HepG2 (cell line): ENCODE measurements at regions not wholly inside any gene's neighbourhood (a gene's known extent, or its start where the extent isn't known, plus 50 kb on each side); places are given as distances from the start of the nearest gene placed in this dataset.

Experiments
- ATAC-seq: fragments of 200-7000 bp; cut with Tn5 transposase; 3 replicates; pipeline ENCODE4 v1.9.1; 2020; ENCODE audit warnings: mild to moderate bottlenecking, moderate library complexity
- BruUV-seq: library from RNA; stranded (reverse); fragments of 400-500 nt; replicated peaks from 2 replicates; lab custom pipeline; 2021; lab: Mats Ljungman, UMichigan
- CTCF ChIA-PET: fragments of 300-600 bp; formaldehyde crosslinking; extraction: SDS; loops from one replicate; lab custom pipeline; 2021; ENCODE audit warnings: low total read pairs, inconsistent platforms, low intra/inter-chr PET ratio; lab: Yijun Ruan, JAX
- POLR2A ChIA-PET: fragments of 350-600 bp; sonication (Branson Sonifier 250); formaldehyde crosslinking; loops from one replicate; lab custom pipeline; 2020; ENCODE audit warnings: antibody characterized with exemption, inconsistent platforms; lab: Yijun Ruan, JAX
- DNase-seq: peaks from one replicate; pipeline ENCODE4 v3.0.0-alpha.2; 2015; ENCODE audit warnings: low spot score
- FAIRE-seq: peaks from 3 replicates; lab custom pipeline; 2011; peaks lifted over from hg19 to GRCh38; lab: Jason Lieb, UNC
- H2AFZ ChIP-seq: one replicate; pipeline ENCODE4 v1.6.1; 2011; ENCODE audit warnings: low read length, inconsistent platforms
- H3K27ac ChIP-seq: fragments of 300-600 bp; 3 replicates; pipeline ENCODE4 v1.8.0; 2011; ENCODE audit warnings: mixed run types, mild to moderate bottlenecking, mixed read lengths, low read length, inconsistent platforms; ENCODE audit not compliant: insufficient read depth; ENCODE audit errors: extremely low read length
- H3K27me3 ChIP-seq, 2 experiments: fragments of 200-600 bp in 1 of 2; 2 replicates in 1 of 2; 3 replicates in 1 of 2; pipeline versions ENCODE4 v1.6.0 to v1.8.0; 2011; ENCODE audit warnings: low read length in 2 of 2, mild to moderate bottlenecking in 2 of 2, moderate library complexity in 2 of 2, inconsistent platforms in 1 of 2; ENCODE audit not compliant: insufficient read depth in 2 of 2, control insufficient read depth in 1 of 2
- H3K36me3 ChIP-seq, 2 experiments: fragments of 200-600 bp in 1 of 2; replicated peaks in 1 of 2; 2 replicates in 1 of 2; 3 replicates in 1 of 2; pipeline versions ENCODE4 v1.5.1 to v1.8.0; 2011; ENCODE audit warnings: low read length in 2 of 2, inconsistent platforms in 1 of 2; ENCODE audit not compliant: insufficient read depth in 2 of 2, control insufficient read depth in 1 of 2
- H3K4me1 ChIP-seq: 2 replicates; pipeline ENCODE4 v1.5.1; 2012; ENCODE audit warnings: low read length, inconsistent platforms; ENCODE audit not compliant: insufficient read depth
- H3K4me2 ChIP-seq: 2 replicates; pipeline ENCODE4 v1.6.0; 2011; ENCODE audit warnings: low read depth, low read length, inconsistent platforms
- H3K4me3 ChIP-seq, 3 experiments: fragments of 200-600 bp in 1 of 3; sonication (generic), shearing (Covaris generic) in 1 of 3; replicated peaks in 1 of 3; 2 replicates each; pipeline ENCODE4 v1.5.1; 2011 to 2016; ENCODE audit warnings: low read length in 3 of 3, inconsistent platforms in 2 of 3, low read depth in 2 of 3, mild to moderate bottlenecking in 2 of 3, control low read depth in 1 of 3, mixed read lengths in 1 of 3; ENCODE audit not compliant: insufficient read depth in 1 of 3
- H3K79me2 ChIP-seq: one replicate; pipeline ENCODE4 v1.6.1; 2011; ENCODE audit warnings: low read length, inconsistent platforms; ENCODE audit not compliant: insufficient read depth
- H3K9ac ChIP-seq: 2 replicates; pipeline ENCODE4 v1.6.0; 2011; ENCODE audit warnings: mild to moderate bottlenecking, low read depth, low read length, inconsistent platforms; ENCODE audit not compliant: insufficient read depth
- H3K9me3 ChIP-seq: 2 replicates; pipeline ENCODE4 v1.5.1; 2012; ENCODE audit warnings: mild to moderate bottlenecking, low read length
- H4K20me1 ChIP-seq: 2 replicates; pipeline ENCODE4 v1.6.0; 2011; ENCODE audit warnings: inconsistent platforms, mild to moderate bottlenecking, low read length, moderate library complexity; ENCODE audit not compliant: insufficient read depth
- ARNT ChIP-seq: fragments of 450-650 bp; IDR thresholded peaks from 2 replicates; pipeline ENCODE4 v1.6.1; 2017
- CCAR2 ChIP-seq: fragments of 200-400 bp; formaldehyde crosslinking; optimal IDR thresholded peaks from 2 replicates; pipeline ENCODE3; 2018; ENCODE audit warnings: low read depth, mild to moderate bottlenecking, low read length, moderate library complexity
- FOXO4 ChIP-seq: sonication (generic); formaldehyde crosslinking; conservative IDR thresholded peaks from 2 replicates; pipeline ENCODE4 v1.8.1; 2023; ENCODE audit warnings: missing genetic modification reagents
- FOXP1 ChIP-seq, 2 experiments: fragments of 450-650 bp in 1 of 2; IDR thresholded peaks; 2 replicates each; pipeline ENCODE4 v1.6.1; 2017 to 2018; ENCODE audit warnings: antibody characterized with exemption in 1 of 2
- HMGA1 ChIP-seq: sonication (generic); formaldehyde crosslinking; conservative IDR thresholded peaks from 2 replicates; pipeline ENCODE4 v1.4.0; 2020; ENCODE audit warnings: missing genetic modification reagents
- NAIF1 ChIP-seq: sonication (generic); formaldehyde crosslinking; IDR thresholded peaks from 2 replicates; pipeline ENCODE4 v1.5.0; 2020; ENCODE audit warnings: mild to moderate bottlenecking, missing genetic modification reagents, borderline replicate concordance
- NR1H2 ChIP-seq: sonication (generic); formaldehyde crosslinking; IDR thresholded peaks from 2 replicates; pipeline ENCODE4 v1.8.1; 2022; ENCODE audit warnings: low read depth, missing genetic modification reagents, borderline replicate concordance
- PPARG ChIP-seq: conservative IDR thresholded peaks from 2 replicates; pipeline ENCODE4 v1.6.1; 2016; ENCODE audit warnings: missing biosample characterization, missing genetic modification reagents
- PRPF4 ChIP-seq: fragments of 200-400 bp; formaldehyde crosslinking; IDR thresholded peaks from 2 replicates; pipeline ENCODE4 v1.6.1; 2016; ENCODE audit warnings: low read length, low read depth; ENCODE audit not compliant: poor library complexity, severe bottlenecking
- STAT5B ChIP-seq: sonication (generic); formaldehyde crosslinking; IDR thresholded peaks from 2 replicates; pipeline ENCODE4 v1.4.0; 2020; ENCODE audit warnings: missing genetic modification reagents
- TCF7 ChIP-seq: sonication (generic); IDR thresholded peaks from 2 replicates; pipeline ENCODE4 v1.6.1; 2016; ENCODE audit warnings: antibody characterized with exemption, low read depth
- THRA ChIP-seq: sonication (generic); formaldehyde crosslinking; IDR thresholded peaks from 2 replicates; pipeline ENCODE4 v1.4.0; 2020; ENCODE audit warnings: missing genetic modification reagents, borderline replicate concordance
- ZMYM3 ChIP-seq: sonication (generic); formaldehyde crosslinking; IDR thresholded peaks from 2 replicates; pipeline ENCODE4 v1.5.1; 2020; ENCODE audit warnings: mild to moderate bottlenecking, missing genetic modification reagents
- ZNF513 ChIP-seq: sonication (generic); formaldehyde crosslinking; conservative IDR thresholded peaks from 2 replicates; pipeline ENCODE4 v1.5.0; 2020; ENCODE audit warnings: missing genetic modification reagents
- ZNF567 ChIP-seq: sonication (generic); formaldehyde crosslinking; IDR thresholded peaks from 2 replicates; pipeline ENCODE4 v1.8.1; 2023; ENCODE audit warnings: mild to moderate bottlenecking, missing genetic modification reagents, borderline replicate concordance
- WGBS: methylation state at CpG from one replicate; pipeline ENCODE4 v1.1.6; 2017; ENCODE audit warnings: low lambda C conversion rate; 5-methylcytosine and 5-hydroxymethylcytosine counted together
- in situ Hi-C: cut with HindIII; loops from 2 replicates; pipeline ENCODE4 v1.10.0; 2017; ENCODE audit warnings: low pct_unique_long_range_greater_than_20kb; ENCODE audit not compliant: extremely low pct_ligation_motif_present
- intact Hi-C: fragments of 100-400 bp; cut with micrococcal nuclease; formaldehyde crosslinking; loops from one replicate; pipeline ENCODE4 v1.10.0; 2022; ENCODE audit not compliant: unreplicated experiment

GRCh38 chr6:4466261-4466660 is 309.9 kb upstream of the CDYL start:
- FAIRE-seq (no peak), ATAC-seq (no peak), DNase-seq (no peak)
- intact Hi-C loops: no loop called here
- ChIA-PET POLR2A (no interaction called here), CTCF (no interaction called here)
- 7% methylated on average over 7 of the region's 7 CpGs for WGBS
- H3K4me1 ChIP-seq: no peaks in the 10 kb centered on the region
- BruUV-seq: no TSS peak
- in situ Hi-C loops: no loop called here
- H3K9ac ChIP-seq: no peak overlapping the region
- H3K4me2 ChIP-seq: no peak overlapping the region
- H4K20me1 ChIP-seq: no peaks in the 10 kb centered on the region
- H3K4me3 ChIP-seq: no peak overlapping the region
- no peak overlapping the region for H2AFZ ChIP-seq
- peaks cover 2% of the 10 kb centered on the region for H3K9me3 ChIP-seq
- no peak overlapping the region for H3K27ac ChIP-seq
- peaks cover 0 to 22% of the 10 kb centered on the region in 2 experiments; a peak in 4 of 5 replicates for H3K27me3 ChIP-seq
- TF ChIP-seq FOXO4 (CRISPR knock-in tag): no peak
- no peak for TF ChIP-seq STAT5B (CRISPR knock-in tag)
- TF ChIP-seq PPARG (CRISPR knock-in tag): no peak
- no peak for TF ChIP-seq NR1H2 (CRISPR knock-in tag)
- no peak for TF ChIP-seq NAIF1
- TF ChIP-seq ARNT: no peak
- TF ChIP-seq ZNF567 (CRISPR knock-in tag): no peak
- no peak for TF ChIP-seq PRPF4
- TF ChIP-seq TCF7: no peak
- TF ChIP-seq FOXP1 (IDR thresholded peaks at IDR 0.05): no peak
- no peak for TF ChIP-seq FOXP1 (CRISPR knock-in tag; IDR thresholded peaks at IDR 0.05)
- no peak for TF ChIP-seq ZMYM3 (CRISPR knock-in tag)
- no peak for TF ChIP-seq HMGA1 (CRISPR knock-in tag)
- TF ChIP-seq ZNF513 (CRISPR knock-in tag): no peak
- no peak for TF ChIP-seq THRA
- TF ChIP-seq CCAR2: no peak
- no peaks in the 10 kb centered on the region for H3K79me2 ChIP-seq
- H3K36me3 ChIP-seq: no peaks in the 10 kb centered on the region
